ENCODE measurements at regions not wholly inside any gene's neighbourhood (a gene's known extent, or its start where the extent isn't known, plus 50 kb on each side); places are given as distances from the start of the nearest gene placed in this dataset.

DNA sequence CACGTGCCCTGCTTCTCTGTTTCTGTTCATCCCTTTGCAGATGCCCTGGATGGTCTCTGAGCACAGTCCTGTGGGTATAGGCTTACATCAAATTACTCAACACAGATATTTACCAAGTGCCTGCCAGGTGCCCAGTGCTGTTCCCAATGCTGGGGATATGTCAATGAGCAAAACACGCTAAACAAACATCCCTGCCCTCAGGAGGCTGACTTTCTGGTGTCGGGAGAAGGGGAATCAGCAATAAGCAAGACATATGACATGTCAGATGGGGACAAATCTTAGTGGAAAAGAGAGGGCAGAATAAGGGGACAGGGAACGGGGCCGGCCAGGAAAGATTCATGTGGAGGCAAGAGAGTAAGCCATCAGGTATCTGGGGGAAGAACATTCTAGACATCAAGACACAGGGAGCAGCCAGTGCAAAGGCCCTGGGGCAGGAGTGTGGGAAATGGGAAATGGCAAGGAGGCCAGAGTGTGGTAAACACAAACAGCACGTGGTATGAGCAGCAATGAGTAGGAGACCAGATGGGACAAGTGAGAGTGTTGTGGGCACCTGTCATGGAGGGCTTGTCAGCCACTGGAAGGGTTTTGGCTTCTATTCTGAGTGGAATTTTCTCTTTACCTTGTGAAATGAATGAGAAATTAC, 160.2 kb upstream of the KAZN start:
- intact Hi-C loops (cut with DNase I) = no loop called here
- ATAC-seq = no peak
- no peaks in the 10 kb centered on the region for H3K4me1 ChIP-seq
- H3K27me3 ChIP-seq = no peaks in the 10 kb centered on the region
- H3K4me3 ChIP-seq = no peak overlapping the region
- no peak overlapping the region for H3K27ac ChIP-seq
- no peak for DNase-seq
- TF ChIP-seq CTCF (IDR thresholded peaks at IDR 0.05) = no peak
- H3K36me3 ChIP-seq = no peaks in the 10 kb centered on the region
- H3K9me3 ChIP-seq = no peaks in the 10 kb centered on the region

DNA sequence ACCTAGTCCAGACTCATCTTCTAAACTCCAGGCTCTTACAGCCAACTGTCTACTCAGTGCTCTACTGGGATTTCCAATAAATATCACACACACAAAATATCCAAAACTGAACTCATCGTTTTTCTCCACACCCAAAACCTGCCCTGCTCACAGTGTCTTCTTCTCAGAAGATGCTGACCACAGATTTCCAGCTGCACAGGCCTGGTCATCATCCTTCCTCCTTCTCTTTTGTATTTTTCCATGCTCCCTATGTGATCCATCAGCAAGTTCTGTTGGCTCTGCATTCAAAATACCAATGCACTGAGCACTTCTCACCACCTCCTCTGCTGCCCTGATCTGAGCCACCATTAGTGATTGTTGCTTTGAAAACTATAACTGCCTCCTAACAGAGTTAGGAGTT, 159.5 kb upstream of the KAZN start:
- no peaks in the 10 kb centered on the region for H3K4me1 ChIP-seq
- no peaks in the 10 kb centered on the region for H3K9me3 ChIP-seq
- no peaks in the 10 kb centered on the region for H3K36me3 ChIP-seq
- no peaks in the 10 kb centered on the region for H3K27me3 ChIP-seq
- H3K4me3 ChIP-seq = no peak overlapping the region
- ATAC-seq (no peak), DNase-seq (no peak)
- TF ChIP-seq CTCF (IDR thresholded peaks at IDR 0.05) = no peak
- H3K27ac ChIP-seq = no peak overlapping the region
- intact Hi-C loops (cut with DNase I) = no loop called here

- intact Hi-C loops (cut with DNase I) = no loop called here
- Histone ChIP-seq H3K27me3 (no peaks in the 10 kb centered on the region), H3K36me3 (no peaks in the 10 kb centered on the region), H3K4me1 (no peaks in the 10 kb centered on the region), H3K27ac (no peak overlapping the region), H3K9me3 (no peaks in the 10 kb centered on the region), H3K4me3 (no peak overlapping the region)
- ATAC-seq (no peak), DNase-seq (no peak)
- no peak for TF ChIP-seq CTCF (IDR thresholded peaks at IDR 0.05)
Observed at GRCh38 chr1:14440166-14440565, 158.3 kb upstream of the KAZN start.

DNA sequence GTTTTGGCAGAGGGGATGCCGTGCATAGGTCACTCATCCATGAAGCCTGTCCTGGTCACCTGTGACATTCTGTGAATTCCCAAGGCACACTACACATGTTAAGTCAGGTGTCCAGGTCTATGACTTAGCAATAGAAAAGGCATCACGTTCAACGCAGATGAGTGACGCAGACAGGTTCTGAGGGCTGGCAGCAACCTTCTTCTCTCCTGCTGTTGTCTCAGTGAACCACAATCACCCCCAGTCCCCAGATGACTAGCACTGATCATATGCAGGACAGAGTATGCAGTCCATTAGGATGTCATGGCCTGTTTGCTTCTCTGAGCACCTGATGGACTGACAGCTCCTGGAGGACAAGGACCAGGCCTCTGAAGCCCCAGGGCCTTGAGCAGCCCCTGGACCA, 157.8 kb upstream of the KAZN start:
- no peak for ATAC-seq

GRCh38 chr1:14441302-14441741, 157.2 kb upstream of the KAZN start:
- DNase-seq (peak; percentile 83), ATAC-seq (peak; percentile 79)
- no peak for TF ChIP-seq CTCF (IDR thresholded peaks at IDR 0.05)
- Histone ChIP-seq H3K9me3 (no peaks in the 10 kb centered on the region), H3K4me3 (no peak overlapping the region), H3K27ac (no peak overlapping the region), H3K36me3 (no peaks in the 10 kb centered on the region), H3K4me1 (no peaks in the 10 kb centered on the region), H3K27me3 (no peaks in the 10 kb centered on the region)
- intact Hi-C loops (cut with DNase I) = no loop called here

More for the DNA sequence above, 157.8 kb upstream of the KAZN start:
- Histone ChIP-seq H3K27me3 (no peaks in the 10 kb centered on the region), H3K36me3 (no peaks in the 10 kb centered on the region), H3K4me3 (no peak overlapping the region), H3K4me1 (no peaks in the 10 kb centered on the region), H3K9me3 (no peaks in the 10 kb centered on the region), H3K27ac (no peak overlapping the region)
- no peak for DNase-seq
- no peak for TF ChIP-seq CTCF (IDR thresholded peaks at IDR 0.05)
- intact Hi-C loops (cut with DNase I) = no loop called here

- Histone ChIP-seq H3K4me3 (no peak overlapping the region), H3K36me3 (no peaks in the 10 kb centered on the region), H3K4me1 (no peaks in the 10 kb centered on the region), H3K27ac (no peak overlapping the region), H3K27me3 (no peaks in the 10 kb centered on the region), H3K9me3 (no peaks in the 10 kb centered on the region)
- no peak for TF ChIP-seq CTCF (IDR thresholded peaks at IDR 0.05)
- ATAC-seq = no peak
- no peak for DNase-seq
- intact Hi-C loops (cut with DNase I) = no loop called here
Observed at GRCh38 chr1:14442669-14443068, 155.8 kb upstream of the KAZN start.

Data from upper lobe of right lung (tissue), 1 donor.